Pancreas (tissue), 10 donors: ENCODE measurements at regions not wholly inside any gene's neighbourhood (a gene's known extent, or its start where the extent isn't known, plus 50 kb on each side); places are given as distances from the start of the nearest gene placed in this dataset.
A peak's percentile ranks its signal among the peaks of the same experiment; 100 is the strongest.

Experiments
- ATAC-seq, 4 donors: fragments of 200-7000 bp; cut with Tn5 transposase; one replicate each; pipeline versions ENCODE4 v1.8.0 to v1.9.1; 2020; ENCODE audit warnings: mild to moderate bottlenecking in 4 of 4, moderate library complexity in 4 of 4
- DNase-seq, 6 donors: peaks; one replicate each; pipeline ENCODE4 v3.0.0-alpha.2; 2020
- FAIRE-seq: peaks from 2 replicates; lab custom pipeline; 2012; peaks lifted over from hg19 to GRCh38; lab: Jason Lieb, UNC
- H3K27ac ChIP-seq, 4 donors: fragments of 200-600 bp; sonication (generic); 1 replicate in 3 of 4; 2 replicates in 1 of 4; pipeline versions ENCODE4 v1.5.0 to v1.8.0; 2020
- H3K27me3 ChIP-seq, 4 donors: fragments of 200-600 bp; one replicate each; pipeline ENCODE4 v1.8.0; 2021
- H3K36me3 ChIP-seq, 3 donors: fragments of 200-600 bp; sonication (generic) in 1 of 3; one replicate each; pipeline versions ENCODE4 v1.5.0 to v1.8.0; 2020 to 2021
- H3K4me1 ChIP-seq, 3 donors: fragments of 200-600 bp; one replicate each; pipeline ENCODE4 v1.8.0; 2021
- H3K4me3 ChIP-seq, 4 donors: fragments of 200-600 bp; sonication (generic) in 2 of 4; one replicate each; pipeline versions ENCODE4 v1.5.0 to v1.8.0; 2020 to 2021
- H3K9me3 ChIP-seq, 4 donors: fragments of 200-600 bp; one replicate each; pipeline ENCODE4 v1.8.0; 2021
- WGBS, 2 donors: extraction: QIAGEN DNeasy Blood & Tissue Kit; methylation state at CpG; one replicate each; pipeline ENCODE4 v1.1.7; 2013; 5-methylcytosine and 5-hydroxymethylcytosine counted together
- intact Hi-C, 3 donors: fragments of 100-400 bp; cut with DNase I; formaldehyde crosslinking; loops; one replicate each; pipeline versions ENCODE4 v1.11.1 to v1.14.2; 2022
- TF ChIP-seq, protein P1 (sequence below), 4 donors: fragments of 200-600 bp; sonication (generic) in 3 of 4; IDR thresholded peaks; one replicate each; pipeline versions ENCODE4 v1.5.0 to v1.8.0; 2021; ENCODE audit warnings: antibody characterized with exemption in 4 of 4
- donor health status: healthy with polysubstance abuse.
- donor health status: DM: no; HTN: no; CAD: no; lungs with moderate emphysema.
- donor health status: DM: no; HTN: no; CAD: no.
- donor health status: control.
- donor health status: control.
- donor health status: Bipolar disorder and iron deficiency.
- donor health status: DM: yes; HTN: yes; CAD: no.
- donor health status: DM: no; HTN: no; CAD: no.
- donor health status: DM: no; HTN: no; CAD: no.
- donor health status: DM: yes; HTN: yes; CAD: no.

DNA sequence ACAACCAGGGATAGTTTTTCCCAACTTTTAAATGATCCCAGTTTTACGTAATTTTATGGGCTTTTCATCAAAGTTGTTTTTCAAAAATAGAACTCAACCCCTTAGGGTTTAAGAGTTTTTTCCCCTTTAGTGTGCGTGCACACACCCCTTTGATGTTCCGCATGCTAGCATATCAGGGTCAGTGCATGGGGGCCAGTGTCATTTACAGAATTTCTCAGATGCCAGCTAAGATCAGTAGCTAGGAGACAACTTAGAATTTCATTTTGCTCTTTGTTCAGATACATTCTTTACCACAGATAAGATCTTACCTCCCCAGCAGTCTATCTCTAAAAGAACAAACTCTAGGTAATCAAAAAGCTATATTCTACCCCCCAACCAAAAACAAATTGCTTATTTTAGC lies 238.5 kb upstream of the SASH1 start:
- intact Hi-C loops = no loop called here
- no peaks in the 10 kb centered on the region for H3K4me1 ChIP-seq
- H3K27ac ChIP-seq = no peak overlapping the region
- DNase-seq (no peak), ATAC-seq (no peak), FAIRE-seq (no peak)
- WGBS, 2 donors = 88 to 95% methylated on average over 3 of the region's 3 CpGs
- H3K36me3 ChIP-seq = no peaks in the 10 kb centered on the region
- TF ChIP-seq, protein P1, sequence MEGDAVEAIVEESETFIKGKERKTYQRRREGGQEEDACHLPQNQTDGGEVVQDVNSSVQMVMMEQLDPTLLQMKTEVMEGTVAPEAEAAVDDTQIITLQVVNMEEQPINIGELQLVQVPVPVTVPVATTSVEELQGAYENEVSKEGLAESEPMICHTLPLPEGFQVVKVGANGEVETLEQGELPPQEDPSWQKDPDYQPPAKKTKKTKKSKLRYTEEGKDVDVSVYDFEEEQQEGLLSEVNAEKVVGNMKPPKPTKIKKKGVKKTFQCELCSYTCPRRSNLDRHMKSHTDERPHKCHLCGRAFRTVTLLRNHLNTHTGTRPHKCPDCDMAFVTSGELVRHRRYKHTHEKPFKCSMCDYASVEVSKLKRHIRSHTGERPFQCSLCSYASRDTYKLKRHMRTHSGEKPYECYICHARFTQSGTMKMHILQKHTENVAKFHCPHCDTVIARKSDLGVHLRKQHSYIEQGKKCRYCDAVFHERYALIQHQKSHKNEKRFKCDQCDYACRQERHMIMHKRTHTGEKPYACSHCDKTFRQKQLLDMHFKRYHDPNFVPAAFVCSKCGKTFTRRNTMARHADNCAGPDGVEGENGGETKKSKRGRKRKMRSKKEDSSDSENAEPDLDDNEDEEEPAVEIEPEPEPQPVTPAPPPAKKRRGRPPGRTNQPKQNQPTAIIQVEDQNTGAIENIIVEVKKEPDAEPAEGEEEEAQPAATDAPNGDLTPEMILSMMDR (IDR thresholded peaks at IDR 0.05) = no peak
- H3K4me3 ChIP-seq = no peak overlapping the region
- no peaks in the 10 kb centered on the region for H3K9me3 ChIP-seq
- no peaks in the 10 kb centered on the region for H3K27me3 ChIP-seq

DNA sequence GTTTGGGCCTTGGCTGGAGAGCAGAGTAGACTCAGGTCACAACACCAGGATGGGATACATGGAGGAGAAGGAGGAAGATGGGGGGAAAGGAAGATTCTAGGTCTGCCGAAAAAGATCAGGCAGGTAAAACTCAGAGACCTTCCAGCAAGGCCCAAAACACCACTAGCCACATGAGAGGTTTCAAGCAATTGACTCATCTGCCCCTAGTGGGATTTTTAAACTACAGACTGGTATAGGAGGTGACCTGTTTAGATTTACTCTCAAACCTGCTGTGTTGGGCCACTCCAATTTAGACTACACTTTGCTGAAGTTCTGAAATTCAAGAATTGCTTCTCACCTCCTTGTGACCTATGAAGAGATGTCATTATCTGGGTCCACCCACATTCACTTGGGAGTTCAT lies 236.9 kb upstream of the SASH1 start:
- Histone ChIP-seq H3K27ac (no peak overlapping the region), H3K4me3 (no peak overlapping the region), H3K9me3 (no peaks in the 10 kb centered on the region), H3K36me3 (no peaks in the 10 kb centered on the region), H3K4me1 (no peaks in the 10 kb centered on the region), H3K27me3 (no peaks in the 10 kb centered on the region)
- TF ChIP-seq, protein P1 (IDR thresholded peaks at IDR 0.05) = no peak
- DNase-seq (no peak), ATAC-seq (no peak), FAIRE-seq (no peak)
- WGBS, 2 donors = 73 to 82% methylated on average over 1 of the region's 1 CpG
- intact Hi-C loops = no loop called here

DNA sequence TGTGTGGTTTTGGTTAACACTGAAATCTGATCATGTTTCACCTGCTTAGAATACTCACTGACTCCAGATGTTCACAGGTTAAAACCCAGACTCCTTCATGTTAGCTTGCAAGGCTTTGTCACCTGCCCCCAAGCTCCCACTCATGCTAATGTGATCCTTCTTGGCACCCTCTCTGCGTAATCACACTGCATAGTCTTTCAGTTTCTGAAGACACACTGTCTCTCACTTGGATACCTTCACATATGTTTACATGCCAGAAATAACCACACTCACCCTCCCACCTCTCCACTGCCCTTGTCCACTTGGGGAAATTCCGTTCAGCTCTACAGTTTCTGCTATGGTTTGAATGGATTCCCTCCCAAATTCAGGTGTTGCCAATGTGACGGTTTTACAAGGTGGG lies 234.7 kb upstream of the SASH1 start:
- no peak for ATAC-seq
- Histone ChIP-seq H3K27me3 (no peaks in the 10 kb centered on the region), H3K9me3 (no peaks in the 10 kb centered on the region)

DNA sequence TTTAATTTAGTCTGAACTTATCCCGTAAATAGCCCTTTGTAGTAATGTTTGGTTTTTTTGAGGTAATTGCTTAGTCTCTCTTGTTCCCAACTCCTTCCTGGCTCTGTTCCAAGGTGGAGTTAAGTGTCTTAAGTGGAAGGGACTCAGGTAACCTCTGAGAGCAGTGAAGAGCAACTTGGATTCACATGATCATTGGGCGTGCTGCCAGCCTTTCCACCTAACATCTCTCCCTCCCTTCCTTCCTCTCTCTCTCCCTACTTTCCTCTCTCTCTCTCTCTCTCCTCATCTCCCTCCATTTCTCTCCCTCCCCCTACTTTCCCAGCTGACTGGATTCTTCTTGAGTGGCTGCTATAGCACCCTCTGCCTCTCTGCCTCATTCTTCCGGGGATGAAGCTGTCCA lies 232.9 kb upstream of the SASH1 start:
- Histone ChIP-seq H3K27me3 (no peaks in the 10 kb centered on the region), H3K4me3 (no peak overlapping the region), H3K4me1 (no peaks in the 10 kb centered on the region), H3K9me3 (no peaks in the 10 kb centered on the region), H3K27ac (no peak overlapping the region), H3K36me3 (no peaks in the 10 kb centered on the region)
- intact Hi-C loops = no loop called here
- WGBS, 2 donors = 80 to 84% methylated on average over 3 of the region's 3 CpGs
- TF ChIP-seq, protein P1 (IDR thresholded peaks at IDR 0.05) = no peak
- FAIRE-seq = no peak
- no peak for ATAC-seq
- peak in 1 of 6 donors; percentile 19 for DNase-seq

More for the DNA sequence above, 234.7 kb upstream of the SASH1 start:
- TF ChIP-seq, protein P1 (IDR thresholded peaks at IDR 0.05) = no peak
- DNase-seq (no peak), FAIRE-seq (no peak)
- 91 to 97% methylated on average over 3 of the region's 3 CpGs for WGBS, 2 donors
- no peak overlapping the region for H3K4me3 ChIP-seq
- H3K36me3 ChIP-seq = no peaks in the 10 kb centered on the region
- H3K4me1 ChIP-seq = no peaks in the 10 kb centered on the region
- intact Hi-C loops = no loop called here
- no peak overlapping the region for H3K27ac ChIP-seq

DNA sequence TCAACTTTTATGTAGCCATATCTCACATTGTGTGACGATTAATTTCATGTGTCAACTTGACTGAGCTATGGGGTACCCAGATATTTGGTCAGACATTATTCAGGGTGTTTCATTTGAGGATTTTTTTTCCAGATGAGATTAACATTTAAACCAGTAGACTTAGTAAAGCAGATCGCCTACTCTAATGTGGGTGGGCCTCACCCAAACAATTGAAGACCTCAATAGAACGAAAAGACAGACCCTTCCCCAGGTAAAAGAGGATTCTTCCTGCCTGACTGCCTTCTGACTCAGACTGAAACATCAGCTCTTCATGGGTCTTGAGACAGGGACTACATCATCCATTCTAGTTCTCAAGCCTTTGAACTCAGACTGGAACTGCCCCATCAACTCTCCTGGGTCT lies 231.7 kb upstream of the SASH1 start:
- Histone ChIP-seq H3K4me1 (no peaks in the 10 kb centered on the region), H3K9me3 (no peaks in the 10 kb centered on the region), H3K27ac (no peak overlapping the region), H3K27me3 (no peaks in the 10 kb centered on the region), H3K4me3 (no peak overlapping the region), H3K36me3 (no peaks in the 10 kb centered on the region)
- intact Hi-C loops = no loop called here
- WGBS, 2 donors = 89 to 91% methylated on average over 3 of the region's 3 CpGs
- ATAC-seq (no peak), FAIRE-seq (no peak), DNase-seq (no peak)
- TF ChIP-seq, protein P1 (IDR thresholded peaks at IDR 0.05) = no peak
